ENCODE measurements at regions not wholly inside any gene's neighbourhood (a gene's known extent, or its start where the extent isn't known, plus 50 kb on each side); places are given as distances from the start of the nearest gene placed in this dataset.

GRCh38 chr1:164054331-164054730 is 504.7 kb upstream of the PBX1 start:
- TF ChIP-seq CTCF (IDR thresholded peaks at IDR 0.05; ENCODE audit: insufficient read depth, low read length), result no peak
- no peak for TF ChIP-seq GABPA (IDR thresholded peaks at IDR 0.05; ENCODE audit: low read depth)
- no peak for TF ChIP-seq POLR2AphosphoS5 (IDR thresholded peaks at IDR 0.05; ENCODE audit: low read depth)
- TF ChIP-seq REST (IDR thresholded peaks at IDR 0.05; ENCODE audit: insufficient replicate concordance, low read depth), result no peak
- TF ChIP-seq SPI1 (IDR thresholded peaks at IDR 0.05; ENCODE audit: borderline replicate concordance, low read depth), result no peak

Measured in HL-60 (cell line).